ENCODE measurements at regions not wholly inside any gene's neighbourhood (a gene's known extent, or its start where the extent isn't known, plus 50 kb on each side); places are given as distances from the start of the nearest gene placed in this dataset.

DNA sequence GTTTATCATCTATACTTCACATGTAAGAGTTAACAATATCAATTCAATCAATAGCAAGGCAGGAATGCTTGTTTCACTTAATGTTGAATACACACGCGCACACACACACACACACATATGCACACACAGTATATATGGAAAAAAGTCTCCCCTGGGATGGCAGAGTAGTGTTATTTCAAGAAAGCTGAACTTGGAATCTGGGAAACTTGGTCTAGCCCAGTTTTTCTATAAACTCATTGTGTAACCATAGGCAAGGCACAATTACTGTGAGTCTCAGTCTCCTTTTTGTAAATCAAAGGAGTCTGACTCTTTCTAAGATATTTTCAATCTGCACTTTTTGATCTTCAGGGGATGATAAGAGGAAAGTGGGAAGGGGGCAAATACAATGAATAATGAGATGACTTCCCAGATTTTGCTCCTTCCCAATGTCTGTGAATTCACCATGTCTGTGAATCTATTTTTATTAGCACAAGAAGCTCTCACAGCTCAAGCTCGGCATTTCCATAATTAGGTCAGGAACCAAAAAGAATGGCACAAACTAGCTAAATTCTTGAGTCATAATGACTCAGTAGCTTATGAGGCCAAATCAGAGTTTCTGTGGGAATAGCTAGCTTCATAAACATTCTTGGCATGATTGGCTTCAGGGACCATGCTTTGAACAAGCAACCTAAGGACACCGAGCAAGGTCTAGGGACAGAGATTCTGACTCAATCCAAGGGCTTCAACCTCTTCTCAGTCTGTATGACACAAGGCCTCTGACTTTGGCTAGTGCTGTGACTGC lies 227.4 kb upstream of the DCBLD2 start:
- TF ChIP-seq POLR2A (IDR thresholded peaks at IDR 0.05) = no peak
- TF ChIP-seq, protein P1, sequence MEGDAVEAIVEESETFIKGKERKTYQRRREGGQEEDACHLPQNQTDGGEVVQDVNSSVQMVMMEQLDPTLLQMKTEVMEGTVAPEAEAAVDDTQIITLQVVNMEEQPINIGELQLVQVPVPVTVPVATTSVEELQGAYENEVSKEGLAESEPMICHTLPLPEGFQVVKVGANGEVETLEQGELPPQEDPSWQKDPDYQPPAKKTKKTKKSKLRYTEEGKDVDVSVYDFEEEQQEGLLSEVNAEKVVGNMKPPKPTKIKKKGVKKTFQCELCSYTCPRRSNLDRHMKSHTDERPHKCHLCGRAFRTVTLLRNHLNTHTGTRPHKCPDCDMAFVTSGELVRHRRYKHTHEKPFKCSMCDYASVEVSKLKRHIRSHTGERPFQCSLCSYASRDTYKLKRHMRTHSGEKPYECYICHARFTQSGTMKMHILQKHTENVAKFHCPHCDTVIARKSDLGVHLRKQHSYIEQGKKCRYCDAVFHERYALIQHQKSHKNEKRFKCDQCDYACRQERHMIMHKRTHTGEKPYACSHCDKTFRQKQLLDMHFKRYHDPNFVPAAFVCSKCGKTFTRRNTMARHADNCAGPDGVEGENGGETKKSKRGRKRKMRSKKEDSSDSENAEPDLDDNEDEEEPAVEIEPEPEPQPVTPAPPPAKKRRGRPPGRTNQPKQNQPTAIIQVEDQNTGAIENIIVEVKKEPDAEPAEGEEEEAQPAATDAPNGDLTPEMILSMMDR (IDR thresholded peaks at IDR 0.05) = no peak

Measured in esophagus squamous epithelium (tissue), 4 donors.